GM21528 (cell line): ENCODE measurements at regions not wholly inside any gene's neighbourhood (a gene's known extent, or its start where the extent isn't known, plus 50 kb on each side); places are given as distances from the start of the nearest gene placed in this dataset.

ENCODE experiments used
- ATAC-seq: cut with Tn5 transposase; IDR thresholded peaks from one replicate; pipeline ENCODE4 v1.9.1; 2021; ENCODE audit warnings: mild to moderate bottlenecking, moderate library complexity; ENCODE audit not compliant: unreplicated experiment, low FRiP score

DNA sequence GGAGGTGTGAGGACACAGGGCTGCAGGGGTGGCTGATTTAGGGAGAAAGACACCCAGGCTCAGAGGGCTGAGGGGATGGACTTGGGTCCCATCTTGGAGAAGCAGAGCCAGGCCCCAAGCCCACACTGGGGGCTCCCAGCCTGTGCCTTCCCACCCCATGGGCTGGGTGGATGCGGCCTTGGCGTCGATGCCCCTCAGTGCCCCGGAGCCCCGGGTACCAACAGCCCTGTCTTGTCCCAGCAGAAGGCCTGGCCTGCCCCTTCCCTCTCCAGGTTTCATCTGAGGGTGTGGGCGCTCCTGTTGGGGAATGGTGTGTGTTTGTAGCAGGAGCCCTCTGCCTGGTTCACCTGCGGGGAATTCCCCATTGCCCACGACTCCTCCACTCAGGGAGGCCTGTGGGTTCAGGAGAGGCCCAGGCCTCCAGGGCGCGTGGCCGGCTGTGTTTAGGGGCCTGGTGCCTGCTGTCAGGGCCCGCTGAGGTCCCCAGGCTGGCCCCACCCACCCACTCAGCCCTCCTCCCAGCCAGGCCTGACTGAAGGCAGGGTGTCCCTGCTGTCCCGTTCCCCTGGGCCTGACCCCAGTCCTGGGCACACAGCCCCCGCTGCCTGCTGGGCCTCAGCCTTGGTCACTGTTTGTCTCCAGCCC, 51.1 kb upstream of the BEGAIN start:
- no peak for ATAC-seq

DNA sequence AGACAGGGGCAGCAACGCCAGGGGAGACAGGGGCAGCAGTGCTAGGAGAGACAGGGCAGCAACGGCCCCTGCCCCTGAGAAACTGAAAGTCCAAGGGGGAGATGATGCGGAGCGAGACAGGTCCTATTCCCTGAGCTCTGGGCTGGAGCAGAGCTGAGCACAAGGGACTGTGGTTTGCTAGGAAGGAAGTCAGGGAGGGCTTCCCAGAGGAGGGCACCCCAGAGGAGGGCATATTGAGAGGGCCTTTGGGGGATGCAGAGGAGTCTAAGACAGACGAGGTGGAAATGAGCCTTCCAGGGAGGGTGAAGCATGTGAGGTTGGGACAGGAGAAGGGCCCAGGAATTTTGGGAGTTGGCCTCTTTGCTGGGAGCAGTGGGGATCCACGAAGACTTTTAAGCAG, 52.1 kb upstream of the BEGAIN start:
- no peak for ATAC-seq

DNA sequence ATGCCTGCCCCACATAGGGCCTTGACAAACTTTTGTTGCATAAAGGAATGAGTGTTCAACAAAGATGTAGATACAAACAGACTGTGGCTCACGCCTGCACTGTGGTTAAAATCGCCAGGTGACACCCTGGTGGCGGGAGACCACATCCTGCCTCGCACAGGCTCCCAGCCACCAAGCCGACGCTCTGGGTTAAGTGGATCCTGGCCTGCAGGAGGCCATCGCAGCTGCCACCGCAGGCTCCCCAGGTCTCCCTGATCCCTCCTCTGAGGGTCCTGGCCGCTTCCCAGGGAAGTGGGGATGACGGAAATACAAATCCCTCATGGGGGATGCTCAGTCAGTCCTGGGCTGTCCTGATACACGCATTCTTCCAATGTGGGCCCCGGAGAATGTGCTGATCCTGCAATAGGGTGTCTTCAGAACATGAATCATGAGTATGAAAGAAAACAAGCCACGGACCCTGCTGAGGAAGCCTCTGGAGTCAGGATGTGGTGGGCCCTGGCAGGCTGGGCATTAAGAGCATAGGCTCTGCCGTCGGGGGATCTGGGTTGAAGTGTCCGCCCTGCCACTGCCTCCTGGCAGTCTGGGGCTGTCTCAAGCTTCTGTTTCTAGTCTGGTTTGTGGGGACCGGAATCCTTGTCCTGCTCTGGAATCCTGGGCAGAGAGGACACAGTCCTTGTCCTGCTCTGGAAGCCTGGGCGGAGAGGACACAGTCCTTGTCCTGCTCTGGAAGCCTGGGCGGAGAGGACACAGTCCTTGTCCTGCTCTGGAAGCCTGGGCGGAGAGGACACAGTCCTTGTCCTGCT, 53.5 kb upstream of the BEGAIN start:
- ATAC-seq = peak; percentile 92

DNA sequence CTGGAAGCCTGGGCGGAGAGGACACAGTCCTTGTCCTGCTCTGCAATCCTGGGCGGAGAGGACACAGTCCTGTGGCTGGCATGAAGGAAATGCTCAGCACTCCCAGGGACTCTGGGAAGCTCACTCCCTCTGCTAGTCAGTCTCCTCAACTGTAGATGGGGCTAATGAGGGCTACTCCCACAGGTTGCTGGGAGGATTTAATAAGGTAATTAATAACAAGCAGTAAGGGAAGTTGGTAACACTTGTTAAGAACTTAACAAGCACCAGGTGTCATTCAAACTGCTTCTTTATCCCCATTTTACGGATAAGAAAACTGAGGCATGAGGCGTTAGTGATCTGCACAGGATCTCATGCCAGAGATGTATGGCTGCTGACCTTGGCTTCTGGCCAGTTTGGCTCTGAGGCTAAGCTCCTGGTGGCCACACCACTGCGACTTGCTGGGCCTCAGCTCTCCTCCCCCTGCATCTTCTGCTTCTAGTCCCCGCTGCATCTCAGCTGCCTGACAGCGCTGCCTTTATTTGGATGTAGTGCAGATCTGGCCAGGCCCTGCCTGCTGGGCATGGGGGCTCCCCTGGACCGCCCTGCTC, 54.1 kb upstream of the BEGAIN start:
- no peak for ATAC-seq

DNA sequence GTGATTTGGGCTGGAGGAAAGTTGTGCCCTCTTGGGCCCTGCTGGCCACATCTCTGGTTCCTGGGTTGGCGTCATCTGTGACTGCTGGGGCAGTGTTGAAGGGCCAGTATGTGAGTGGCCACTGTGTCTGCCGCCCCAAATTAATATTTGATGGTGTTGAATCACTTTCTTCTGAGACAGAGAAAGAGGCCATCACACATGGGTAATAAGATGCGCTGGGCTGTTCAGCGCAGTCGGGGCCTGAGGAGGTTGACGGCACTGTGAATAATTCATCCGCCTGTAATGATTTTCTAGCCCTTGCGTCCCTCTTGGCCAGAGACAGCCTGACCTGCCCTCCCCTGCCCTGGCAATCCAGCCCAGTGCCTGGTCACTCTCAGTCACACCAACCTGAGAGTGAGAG, 56.2 kb upstream of the BEGAIN start:
- no peak for ATAC-seq

DNA sequence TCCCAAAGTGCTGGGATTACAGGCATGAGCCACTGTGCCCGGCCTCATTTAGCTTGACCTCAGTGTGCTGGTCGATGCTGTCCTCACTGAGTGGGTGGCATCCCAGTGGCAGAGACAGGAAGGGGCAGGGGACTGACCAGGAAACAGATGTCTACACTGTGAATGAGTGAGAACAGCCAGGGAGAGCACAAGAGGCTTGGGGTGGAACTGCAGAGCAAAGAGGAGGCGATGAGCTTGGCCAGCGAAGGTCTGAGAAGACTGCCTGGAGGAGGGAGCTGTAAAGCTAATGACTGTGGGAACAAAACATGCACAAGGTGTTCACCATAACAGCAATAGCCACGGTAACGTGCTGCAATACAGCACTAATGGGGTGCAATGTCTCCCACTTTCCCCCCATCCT, 57.2 kb upstream of the BEGAIN start:
- no peak for ATAC-seq

DNA sequence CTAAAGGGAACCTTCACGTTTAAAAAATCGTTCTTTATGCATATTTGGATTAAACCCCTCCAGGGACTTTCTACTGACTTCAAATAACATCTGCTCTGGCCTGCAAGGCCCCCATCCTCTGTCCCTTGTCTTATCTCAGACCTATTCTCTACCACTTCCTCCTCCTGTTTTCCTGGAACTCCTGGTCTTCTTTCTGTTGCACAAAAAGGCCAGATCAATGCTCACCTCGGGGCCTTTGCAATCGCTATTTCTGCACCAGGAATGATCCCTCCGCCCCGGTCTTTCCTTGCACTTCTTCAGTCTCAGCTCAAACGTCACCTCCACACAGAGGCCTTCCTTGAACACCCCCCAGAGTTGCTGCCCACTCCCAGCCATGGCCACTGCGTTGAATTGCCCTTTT, 57.6 kb upstream of the BEGAIN start:
- no peak for ATAC-seq

DNA sequence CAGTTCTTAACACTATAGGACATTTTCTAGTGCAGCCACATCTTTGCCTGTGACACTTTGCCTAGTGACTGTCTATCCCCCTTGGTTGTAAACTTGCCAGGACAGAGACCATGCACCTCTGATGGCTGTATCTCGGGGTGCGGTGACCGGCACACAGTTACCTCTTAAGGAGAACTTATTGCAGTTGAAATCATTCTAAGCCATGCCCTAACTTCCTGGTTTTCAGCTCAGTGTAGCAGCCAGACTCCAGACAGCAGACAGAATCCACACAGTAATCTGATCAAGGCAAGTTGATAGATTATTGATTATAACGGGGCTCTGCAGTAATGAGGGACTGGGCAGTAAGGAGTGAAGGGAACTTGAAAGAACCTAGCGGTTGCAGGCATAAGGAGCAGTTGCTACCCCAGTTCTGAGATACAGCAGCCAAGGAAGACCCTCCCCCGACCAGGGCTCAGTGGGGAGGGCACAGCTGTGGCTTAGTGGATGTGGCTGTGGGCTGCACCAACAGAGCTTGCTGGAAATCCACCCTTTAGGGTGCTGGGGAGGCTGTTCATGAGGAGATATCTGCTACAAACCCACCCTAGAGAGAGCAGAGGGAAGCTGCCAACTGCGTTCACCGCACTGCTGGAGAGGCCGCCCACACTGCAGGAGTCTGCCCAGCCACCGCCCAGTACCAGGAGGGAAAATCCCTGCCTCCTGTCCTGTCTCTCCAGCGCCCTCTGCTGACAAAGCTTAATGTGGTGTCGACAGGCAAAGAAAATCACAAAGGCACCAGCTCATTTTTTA, 58.2 kb upstream of the BEGAIN start:
- peak; percentile 64 for ATAC-seq

DNA sequence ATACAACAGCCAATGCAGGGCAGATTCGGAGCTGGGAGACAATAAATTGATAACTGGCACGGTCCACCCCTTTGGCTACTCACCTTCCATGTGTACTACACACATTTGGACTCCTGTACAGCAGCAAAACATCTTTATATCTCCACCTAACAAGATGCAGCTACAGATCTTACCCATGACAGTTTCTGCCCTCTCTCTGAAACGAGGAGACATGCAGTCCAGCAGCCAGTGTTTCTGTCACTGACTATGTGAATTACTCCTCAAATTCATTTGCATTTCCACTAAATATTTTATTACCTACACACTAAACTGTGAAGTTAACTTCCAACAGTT, 58.7 kb upstream of the BEGAIN start:
- no peak for ATAC-seq

DNA sequence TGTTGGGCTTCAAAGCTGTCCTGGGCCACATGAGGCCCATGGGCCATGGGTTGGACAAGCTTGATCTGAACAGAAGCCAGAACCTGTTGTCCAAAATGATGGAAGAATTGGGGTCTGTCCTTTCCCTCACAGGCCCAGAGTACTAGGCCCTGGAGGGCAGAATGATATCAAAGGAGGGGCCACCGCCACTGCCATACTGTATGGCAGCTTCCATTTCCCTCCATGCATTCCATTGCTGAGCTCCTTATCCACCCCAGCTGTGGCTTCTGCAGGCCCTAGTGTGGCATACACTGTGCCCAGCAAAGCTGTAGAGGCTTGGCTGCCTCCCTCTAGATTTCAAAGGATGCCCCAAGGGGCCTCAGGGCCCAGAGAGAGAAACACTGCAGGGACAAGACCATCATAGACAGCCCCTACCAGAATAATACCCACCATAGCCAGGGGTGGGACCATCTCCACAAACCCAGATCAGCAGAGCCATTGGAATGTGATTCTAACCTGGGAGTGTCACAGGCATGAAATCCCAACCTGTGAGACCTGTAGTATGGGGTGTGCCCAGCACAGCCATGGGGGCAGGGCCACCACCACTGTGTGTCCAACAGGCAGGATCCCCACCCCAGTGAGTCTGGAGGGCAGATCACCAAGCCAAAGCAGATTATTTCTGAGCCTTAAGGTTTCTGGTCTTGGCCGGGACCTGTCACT, 61.4 kb upstream of the BEGAIN start:
- no peak for ATAC-seq

DNA sequence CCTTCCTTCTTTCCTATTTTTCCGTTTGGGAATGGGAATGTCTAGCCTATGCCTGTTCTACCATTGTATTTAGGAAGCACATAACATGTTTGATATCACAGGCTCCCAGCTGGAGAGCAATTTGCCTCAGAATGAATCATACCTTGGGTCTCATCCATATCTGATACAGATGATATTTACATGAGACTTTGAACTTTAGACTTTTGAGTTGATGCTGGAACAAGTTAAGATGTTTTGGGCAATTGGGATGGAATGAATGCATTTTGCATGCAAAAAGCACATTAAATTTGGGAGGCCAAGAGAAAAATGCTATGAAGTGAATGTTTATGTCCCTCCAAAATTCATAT, 61.9 kb upstream of the BEGAIN start:
- no peak for ATAC-seq

DNA sequence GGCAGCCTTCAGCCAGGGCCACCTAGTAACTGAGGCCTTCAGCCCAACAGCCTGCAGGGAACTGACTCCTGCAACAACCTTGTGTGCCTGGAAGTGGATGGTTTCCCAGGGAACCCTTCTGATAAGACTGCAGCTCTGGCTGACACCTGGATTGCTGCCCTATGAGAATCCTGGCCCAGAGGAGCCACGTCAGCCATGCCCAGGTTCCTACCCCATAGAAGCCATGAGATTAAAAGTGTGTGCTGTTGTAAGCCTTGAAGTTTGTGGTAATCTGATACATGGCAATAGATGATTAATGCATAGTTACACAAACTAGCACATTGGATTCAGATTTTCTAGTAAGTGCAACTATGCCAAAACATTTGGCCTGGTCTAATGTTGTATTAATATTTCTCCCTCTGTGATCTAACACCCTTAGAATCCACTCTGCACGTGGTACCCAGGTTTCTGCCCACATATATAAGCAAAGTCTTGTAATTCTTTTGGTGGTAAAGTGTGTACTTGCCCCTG, 64.8 kb upstream of the BEGAIN start:
- no peak for ATAC-seq

DNA sequence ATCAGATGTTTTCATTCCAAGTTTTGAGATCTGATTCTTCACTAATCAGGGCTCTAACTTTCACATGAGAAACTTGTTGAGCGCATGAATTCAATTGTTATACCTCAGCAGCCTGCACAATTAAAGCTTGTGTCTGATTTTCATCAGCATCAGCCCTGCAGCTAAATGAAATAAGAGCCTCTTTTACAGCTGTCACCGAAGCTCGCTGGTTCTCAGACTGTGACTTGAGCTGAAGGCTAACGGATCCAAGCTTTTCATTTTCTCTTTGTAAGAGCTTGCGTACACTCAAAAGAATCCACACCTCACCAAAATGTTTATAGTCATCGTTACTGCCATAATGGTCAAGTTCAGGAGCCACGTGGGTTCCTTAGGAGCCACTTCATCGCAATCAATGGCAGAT, 65.5 kb upstream of the BEGAIN start:
- no peak for ATAC-seq

DNA sequence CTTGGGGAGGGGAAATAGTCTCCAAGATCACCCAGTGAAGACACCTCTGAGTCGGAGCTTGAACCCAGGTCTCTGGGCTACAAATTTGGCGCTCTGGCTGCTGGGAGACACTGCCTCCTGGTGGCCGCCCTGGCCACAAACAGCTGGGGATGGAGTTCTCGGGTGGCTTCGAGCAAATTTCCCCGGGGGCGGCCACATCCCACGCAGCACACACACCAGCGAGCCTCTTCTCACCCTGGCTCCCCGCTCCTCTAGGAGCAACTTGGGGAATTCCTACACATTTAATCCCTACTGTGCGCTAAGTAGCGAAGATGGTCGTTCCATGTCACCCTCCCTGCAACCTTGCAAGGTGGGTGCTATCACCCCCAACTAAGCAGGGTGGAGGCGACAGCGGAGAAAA, 66.2 kb upstream of the BEGAIN start:
- no peak for ATAC-seq

DNA sequence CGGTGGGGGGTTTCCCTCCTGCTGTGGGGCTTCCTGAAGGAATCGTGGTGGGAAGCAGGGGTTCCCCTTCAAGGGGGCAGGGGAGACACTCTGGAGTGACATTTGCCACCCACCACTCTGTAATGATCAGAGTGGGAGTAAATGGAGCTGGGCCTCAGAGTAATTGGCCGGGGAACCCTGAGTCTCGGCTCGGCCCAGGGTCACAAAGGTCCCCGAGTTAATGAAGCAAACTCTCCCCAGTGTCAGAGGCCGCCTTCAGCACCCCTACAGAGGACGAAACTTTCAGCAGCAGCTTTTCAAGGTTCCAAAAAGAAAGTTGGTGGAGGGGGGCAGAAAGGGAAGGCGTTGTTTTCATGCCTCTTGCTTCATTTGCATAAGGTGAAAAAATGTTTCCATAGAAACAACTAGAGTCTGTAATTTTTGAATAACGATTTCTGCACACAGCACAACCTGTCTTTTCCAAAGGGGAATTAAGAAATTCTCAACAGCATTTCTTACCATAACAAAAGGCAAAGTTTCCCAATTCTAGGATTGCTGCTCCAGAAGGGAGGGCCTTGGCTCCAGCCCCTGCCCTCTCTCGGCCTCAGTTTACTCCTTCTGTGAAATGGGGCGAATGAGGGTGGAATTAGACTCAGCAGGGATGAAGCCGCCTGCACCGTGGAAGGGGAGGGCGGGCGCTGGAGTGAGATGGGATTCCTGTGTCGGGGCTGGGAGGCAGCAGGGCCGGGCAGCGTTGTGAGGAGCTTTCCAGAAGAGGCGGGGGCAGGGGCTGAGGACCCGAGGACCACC, 67.0 kb upstream of the BEGAIN start:
- no peak for ATAC-seq

DNA sequence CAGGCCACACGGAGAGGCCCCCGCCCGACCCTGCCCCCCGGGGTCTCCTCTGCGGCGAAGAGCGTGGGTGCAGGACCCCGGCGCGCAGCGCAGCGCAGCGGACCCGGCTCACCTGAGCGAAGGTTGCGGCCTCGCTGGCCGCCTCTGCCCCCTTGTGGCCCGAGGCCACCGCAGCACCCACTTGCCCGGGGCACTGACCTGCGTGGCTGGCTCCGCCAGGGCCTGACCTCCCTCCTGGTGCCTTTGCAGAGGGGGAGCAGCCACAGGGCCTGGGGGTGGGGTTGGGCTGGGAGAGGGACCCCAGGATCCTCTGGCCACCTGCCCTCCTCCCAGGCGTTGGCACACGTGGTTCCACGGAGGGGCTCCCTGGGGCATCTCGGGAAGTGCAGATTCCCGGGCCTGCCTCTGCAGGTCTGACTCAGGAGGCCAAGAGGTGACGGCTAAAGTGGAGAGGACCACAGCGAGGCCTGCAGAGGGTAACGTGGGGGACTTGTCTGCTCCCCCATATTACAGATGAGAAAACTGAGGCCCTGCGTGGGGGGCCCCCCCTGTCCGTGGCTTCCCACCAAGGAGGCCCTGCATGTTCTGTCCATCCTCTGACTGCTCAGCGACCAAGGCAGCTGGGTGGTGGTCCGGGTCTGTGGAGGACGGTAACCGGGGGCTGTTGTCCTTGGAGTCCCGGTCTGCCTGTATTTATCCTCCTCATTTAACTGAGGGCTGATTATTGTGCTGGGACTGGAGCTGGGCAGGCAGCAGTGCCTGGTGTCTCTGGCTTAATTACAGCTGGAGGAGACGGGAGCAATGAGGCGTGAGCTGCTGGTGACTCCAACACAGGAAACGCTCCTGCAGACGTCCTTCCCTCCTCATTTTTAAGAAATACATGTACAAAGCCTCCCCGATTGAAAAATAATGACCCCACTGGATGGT, 67.9 kb upstream of the BEGAIN start:
- no peak for ATAC-seq

DNA sequence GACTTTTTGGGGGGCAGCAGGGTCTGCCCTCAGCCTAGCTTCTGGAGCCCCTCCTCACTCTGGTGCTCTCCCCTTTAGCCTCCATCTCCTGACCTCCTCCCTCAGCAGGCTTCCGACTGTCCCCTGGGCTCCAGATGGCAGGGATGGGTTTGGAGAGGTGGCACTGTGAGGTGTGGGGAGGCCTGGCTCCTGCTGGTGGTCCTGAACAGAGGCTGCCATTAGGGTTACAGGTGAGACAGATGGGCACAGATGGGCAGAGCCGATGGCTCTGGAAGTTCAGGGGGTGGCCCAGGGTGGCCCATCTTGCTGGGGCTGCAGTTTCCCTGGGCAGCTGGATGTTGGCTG, 68.5 kb upstream of the BEGAIN start:
- ATAC-seq = no peak

DNA sequence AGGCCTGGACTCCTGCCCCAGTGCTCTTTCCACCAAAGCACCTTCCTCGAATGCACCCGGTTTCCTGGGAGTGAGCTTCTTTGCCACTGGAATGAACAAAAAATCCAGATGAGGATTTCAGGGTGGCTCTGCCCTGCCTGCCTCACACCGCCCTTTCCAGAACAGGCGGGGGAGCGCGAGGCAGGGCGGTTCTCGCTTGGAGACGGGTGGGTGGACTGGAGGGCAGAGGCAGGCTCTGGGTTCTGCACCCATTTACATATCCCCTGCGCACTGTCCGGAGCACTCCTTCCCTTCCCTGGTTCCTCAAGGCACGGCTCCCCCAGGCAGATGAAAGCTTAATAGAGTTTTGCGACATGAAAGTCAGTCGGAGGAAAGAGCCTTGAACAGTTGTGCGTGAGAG, 69.7 kb upstream of the DLK1 start:
- ATAC-seq = no peak

DNA sequence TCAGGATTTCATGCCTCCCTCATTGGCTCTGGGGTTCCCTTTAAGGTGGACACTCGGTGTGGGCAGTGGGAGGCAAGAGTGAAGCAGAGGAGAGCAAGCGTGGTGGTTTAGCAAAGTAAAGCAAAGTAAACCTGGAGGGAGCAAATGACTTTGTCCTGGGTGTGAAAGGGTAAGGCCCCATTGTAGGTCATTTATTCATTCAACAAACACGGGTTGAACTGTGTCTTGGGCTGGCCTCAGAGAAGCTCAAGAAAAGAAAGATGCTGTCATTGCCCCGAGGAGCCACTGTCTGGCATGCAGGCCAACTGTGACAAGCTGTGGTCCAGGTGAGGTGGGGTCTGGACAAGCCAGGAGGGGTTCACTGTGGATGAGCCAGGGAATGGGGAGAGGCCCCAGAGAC, 68.9 kb upstream of the DLK1 start:
- no peak for ATAC-seq
